NCI-H82 treated with DMSO at 0.1 percent for 48 hours (cell line): ENCODE measurements at regions not wholly inside any gene's neighbourhood (a gene's known extent, or its start where the extent isn't known, plus 50 kb on each side); places are given as distances from the start of the nearest gene placed in this dataset.

ENCODE experiments used
- DNase-seq: peaks from one replicate; lab custom pipeline; 2025; ENCODE audit not compliant: unreplicated experiment; lab: John Stamatoyannopoulos, UW

DNA sequence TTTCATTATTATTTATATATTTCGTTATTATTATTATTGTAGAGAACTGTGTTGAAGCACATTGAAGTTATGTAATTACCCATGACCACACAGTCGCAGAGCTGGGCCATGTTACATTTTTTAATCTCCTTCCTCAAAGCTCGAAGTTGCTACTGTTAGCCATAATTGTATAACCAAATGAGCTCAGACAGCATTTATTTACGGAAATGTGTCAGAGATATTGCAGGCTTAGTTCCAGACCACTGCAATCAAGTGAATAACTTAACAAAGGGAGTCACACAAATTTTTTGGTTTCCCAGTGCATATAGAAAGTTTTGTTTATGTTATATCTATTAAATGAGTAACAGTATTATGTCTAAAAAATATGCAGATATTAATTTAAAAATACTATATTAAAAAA, 147.1 kb upstream of the SLITRK1 start:
- DNase-seq, result no peak

DNA sequence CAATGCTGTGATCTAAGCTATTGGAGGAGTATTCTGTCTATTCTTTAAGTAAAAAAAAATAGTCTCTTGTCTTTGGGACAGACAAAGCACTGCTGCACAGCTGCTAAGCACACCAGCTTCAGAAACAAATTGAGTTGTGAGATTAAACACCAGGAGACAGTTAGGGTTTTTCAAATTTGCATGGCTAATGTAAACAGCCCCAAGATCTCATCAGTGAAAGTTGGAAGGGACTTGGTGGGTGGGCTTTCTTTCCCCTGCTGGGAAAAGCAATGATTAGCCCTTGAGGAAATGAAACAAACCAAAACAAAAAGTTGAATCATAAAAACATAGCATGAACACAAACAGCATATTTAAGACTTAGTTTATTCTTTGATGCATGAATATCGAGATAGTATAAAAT, 143.6 kb upstream of the SLITRK1 start:
- DNase-seq, result no peak

DNA sequence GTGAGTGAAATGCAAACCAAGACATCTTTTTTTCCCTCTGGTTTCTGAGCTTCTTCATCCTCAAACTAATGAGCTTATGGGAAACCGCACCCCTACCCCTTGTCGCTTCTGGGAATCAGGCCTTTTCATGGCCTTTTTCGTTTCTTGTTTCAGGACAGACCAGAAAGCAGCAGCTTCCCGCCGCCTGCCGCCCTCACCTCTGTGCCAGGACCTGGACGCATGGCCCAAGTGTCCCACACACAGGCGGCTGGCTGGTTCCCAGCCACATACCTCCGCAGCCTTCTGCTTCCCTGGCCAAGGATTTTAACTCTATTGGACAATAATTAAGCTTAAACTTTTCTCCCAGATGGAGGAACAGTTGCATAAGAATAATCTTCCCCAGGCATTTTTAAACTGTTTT, 114.1 kb upstream of the SLITRK1 start:
- no peak for DNase-seq

DNA sequence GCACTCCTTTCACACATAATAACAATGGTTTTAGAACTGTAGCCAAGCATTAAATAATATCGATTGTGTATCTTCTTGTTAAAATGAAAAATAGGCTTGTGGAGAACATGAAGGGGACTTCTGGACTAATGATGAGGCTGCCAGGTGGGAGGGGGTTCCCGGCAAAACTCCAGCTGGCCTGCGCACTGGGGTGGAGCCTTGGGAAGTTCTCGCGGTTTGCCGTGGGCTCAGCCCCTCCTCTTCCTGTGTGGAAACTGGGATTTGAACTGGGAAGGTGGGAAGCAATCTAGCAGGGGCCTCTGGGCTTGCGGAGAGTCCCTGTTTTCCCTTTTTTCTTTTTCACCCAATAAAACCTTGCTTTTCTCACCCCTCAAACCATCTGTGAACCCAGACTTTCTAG, 113.7 kb upstream of the SLITRK1 start:
- no peak for DNase-seq

DNA sequence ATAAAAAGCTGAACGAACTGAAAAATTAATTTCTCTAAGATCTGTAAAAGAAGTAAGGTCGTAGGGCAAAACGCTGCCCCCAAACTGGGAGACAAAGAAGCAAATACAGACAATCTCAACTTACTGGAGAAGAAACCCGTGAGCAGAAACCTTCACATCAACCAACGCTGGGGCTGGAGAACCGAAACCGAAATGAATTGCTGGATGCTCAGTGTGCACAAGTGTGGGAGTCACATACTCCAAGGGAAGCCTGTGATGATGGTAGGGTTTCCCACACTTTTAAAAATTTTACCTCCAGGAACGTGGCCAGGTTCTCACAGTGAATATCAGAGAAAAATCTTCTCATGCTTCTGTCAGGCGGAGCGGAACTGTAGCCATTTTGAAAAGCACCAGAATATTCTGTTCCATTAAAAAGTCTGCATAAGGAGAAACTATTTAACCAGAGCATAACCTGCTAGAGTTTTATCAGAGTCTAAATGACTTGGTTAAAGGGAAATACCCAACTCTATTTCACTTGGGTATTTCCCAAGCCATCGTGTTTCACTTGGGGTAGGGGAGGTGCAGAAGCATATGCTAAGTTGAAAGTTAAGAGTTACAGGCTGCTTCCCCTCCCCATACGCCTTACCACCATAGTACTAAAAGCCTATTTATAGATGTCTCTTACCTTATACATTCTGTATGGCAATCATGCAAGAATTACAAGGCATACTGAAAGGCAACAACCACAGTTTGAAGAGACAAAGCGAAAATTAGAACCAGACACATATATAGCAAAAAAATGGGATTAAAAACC, 110.5 kb upstream of the SLITRK1 start:
- no peak for DNase-seq

DNA sequence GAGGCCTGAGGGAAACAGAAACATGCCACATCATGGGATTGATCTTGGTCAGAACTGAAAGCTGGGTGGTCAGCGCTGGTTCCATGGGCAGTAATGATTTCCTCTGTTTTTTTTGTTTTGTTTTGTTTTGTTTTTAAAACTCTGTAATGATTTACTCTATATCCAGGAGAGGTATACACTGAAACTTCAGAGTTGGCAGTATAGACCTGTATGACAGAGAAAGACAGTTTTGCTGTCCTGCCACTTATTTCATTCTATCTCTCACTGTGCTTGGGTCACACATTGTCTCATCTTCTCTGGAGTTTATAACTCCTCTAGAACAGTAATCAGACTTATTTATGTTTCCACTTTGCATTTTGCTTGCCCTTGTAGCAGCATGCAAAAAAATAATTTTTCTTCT, 105.1 kb upstream of the SLITRK1 start:
- no peak for DNase-seq

DNA sequence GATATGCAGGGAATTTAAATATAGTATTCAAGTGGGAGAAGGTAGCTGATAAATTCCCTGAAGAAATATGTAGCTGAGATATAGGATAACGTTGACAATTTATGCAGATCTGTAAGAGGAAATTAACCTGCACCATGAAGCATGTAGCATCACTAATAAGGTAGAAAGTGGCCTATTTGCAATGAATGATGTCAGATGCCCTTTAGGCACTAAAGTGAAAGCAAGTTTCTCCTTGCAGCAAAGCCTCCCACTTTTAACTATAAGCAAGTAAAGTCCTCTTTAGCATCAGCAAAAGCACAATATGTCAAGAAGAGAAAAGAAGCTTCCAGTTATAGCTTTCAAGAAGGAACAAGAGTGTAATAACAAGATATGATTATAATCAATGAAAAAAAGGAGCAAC, 102.5 kb upstream of the SLITRK1 start:
- no peak for DNase-seq

DNA sequence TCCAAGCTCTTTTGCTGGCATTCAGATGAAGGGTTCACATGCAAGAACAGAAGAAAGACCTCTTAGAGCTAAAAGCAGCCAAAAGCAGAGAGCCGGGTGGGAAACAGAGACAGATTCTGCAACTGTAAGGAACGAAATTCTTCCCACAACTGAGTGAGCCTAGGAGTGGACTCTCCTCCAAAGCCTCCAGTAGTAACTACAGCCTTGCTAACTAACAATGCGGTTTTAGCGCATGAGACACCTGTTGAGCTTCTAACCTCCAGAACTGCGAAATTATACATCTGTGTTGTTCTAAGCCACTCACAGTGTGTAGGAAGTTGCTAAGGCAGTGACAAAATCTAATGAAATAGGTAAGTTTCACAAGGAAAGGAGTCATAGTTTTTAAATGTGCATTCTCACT, 98.1 kb upstream of the SLITRK1 start:
- DNase-seq, result no peak

DNA sequence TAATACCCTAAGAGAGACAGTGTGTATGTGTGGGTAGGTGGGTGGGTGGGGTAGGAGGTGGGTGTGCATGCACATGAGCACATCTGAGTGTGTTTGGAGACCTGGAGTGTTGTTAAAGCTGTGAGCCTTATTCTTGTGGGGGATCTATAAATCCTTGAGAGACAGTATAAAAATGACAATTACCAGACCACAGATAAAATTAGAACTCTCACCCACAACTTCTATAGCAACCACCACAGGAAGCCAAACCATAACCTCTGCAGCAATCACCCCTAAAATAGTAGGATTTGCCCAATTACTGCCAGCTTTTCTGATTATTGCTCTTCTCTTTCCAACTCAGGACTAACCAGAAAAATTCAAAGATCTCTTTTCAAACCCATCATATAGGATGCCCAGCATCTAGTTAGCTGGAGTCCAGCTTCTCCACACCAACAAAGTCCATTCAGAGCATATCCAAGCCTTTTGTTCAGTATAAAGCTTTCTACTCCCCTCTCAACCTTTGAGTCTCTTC, 93.4 kb upstream of the SLITRK1 start:
- no peak for DNase-seq

DNA sequence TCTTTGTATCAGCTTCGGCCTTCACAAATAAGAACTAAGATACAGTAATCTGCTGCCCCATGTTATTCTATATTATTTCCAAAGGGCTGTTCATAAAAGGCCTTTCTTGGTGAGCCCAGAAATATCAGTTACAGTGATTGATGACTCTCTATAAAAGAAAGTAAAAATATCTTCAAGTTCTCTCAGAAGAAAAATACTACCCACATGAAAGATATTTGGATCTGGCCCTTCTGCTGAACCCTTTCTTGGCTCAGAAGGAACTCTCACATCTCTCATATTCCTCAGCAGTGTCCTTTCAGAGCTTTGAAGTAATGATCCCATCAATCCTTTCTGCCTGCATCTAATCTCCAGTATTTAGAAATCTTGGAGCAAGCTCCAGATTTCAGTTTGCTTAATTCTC, 76.3 kb upstream of the SLITRK1 start:
- no peak for DNase-seq

DNA sequence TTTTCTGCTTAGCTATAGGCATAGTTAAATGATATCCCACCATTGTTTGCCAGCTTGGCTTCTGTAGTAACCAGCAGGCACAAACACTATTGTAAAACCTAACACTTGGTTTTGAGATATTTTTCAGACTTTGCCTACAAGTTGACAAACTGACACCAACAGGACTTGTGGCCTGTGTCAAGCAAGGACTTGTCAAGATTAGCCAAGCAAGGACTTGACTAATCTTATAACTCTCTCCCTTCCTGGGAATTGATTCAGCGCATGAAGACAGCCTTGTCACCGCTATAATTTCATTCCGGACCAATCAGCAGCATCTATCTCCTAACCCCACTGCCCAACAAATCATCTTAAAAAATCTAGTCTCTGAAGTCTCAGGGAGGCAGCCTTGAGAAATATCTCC, 72.7 kb upstream of the SLITRK1 start:
- DNase-seq, result no peak

DNA sequence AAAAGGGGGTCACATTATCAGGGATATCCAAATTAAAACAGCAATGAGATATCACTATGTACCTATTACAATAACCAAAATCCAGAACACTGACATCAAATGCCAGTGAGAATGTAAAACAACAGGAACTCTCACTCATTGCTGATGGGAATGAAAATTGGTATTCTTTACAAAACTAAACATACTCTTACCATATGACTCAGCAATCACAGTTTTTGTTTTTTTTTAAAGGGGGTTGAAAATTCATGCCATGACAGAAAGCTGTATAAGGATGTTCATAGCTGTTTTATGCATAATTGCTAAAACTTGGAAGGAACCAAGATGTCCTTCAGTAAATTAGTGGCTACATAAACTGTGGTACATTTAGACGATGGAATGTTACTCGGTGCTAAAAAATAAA, 71.6 kb upstream of the SLITRK1 start:
- DNase-seq, result no peak

DNA sequence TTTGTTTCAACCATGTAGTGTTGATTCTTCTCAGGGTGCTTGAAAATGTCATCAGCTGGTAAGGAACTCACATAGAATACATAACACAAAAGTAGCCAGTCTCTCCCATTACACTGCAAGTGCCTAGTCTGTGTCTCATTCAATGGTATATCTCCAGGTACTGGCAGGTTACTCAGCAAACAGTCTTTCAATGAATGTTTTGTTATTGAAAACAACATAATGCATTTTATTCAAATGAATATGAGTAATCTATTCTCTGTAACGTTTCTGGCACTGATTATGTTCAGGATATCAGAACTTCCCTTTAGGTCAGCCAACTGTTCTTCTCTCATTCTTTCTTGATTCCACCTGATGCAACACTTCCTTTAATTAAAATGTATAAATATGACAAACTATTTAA, 68.0 kb upstream of the SLITRK1 start:
- no peak for DNase-seq

DNA sequence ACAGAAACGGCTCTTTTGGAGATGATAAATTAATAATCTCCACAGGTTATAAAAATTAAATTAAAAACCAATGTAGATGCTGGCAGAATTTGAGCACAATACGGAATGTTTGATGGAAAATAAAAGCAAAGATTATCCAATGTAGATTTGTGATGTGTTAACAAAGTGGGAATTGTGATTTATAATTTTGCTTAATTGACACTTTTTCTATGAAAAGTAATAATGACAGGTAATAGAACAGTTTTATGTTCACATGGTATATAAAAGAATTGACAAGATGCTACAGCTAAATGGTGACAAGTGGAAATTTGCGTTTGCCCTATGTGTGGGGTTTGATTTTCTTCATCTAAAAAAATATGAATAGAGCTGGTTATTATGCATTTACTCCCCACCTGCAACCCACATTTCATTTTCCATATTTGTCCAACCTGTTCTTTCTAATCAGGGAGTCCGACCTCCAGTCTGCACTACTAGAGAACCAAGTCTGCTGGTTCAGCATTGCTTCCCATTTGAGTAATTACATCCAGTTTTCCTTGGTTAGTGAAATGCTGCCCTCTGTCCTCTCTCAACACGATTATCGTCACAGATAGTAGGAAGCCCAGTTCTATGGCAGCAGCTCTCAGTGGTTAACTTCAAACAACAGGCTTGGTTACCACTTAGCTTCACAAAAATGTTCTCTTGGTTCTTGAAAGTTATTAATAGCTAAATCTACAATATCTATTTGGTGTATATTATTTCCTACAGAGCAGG, 61.4 kb upstream of the SLITRK1 start:
- no peak for DNase-seq

DNA sequence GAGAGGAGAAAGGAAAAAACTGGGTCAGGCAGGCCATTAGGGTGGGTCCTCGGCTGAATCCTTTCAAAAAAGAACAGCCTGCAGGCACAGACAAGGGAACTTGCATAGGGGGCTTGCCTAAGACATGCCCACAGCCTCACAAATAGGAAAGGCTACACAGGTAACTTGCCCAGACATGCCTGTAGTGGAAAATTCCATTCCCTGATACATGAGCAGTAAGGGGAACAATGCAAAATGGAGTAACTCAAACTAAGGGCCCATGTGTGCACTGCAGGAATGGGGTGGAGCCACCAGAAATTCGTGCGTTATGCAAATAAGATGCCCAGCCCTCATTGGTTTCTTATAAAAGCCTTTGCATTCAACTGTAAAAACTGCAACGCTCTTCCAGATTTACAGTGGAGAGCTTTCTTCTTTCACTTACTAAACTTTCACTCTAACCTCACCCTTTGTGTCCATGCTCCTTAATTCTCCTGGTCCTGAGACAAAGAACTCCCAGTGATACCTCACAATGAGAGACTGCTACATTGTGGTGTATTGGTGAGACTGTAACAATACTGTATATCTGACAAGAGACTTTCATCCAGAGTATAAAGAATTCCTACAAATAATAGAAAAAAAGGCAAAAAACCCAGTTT, 59.5 kb upstream of the SLITRK1 start:
- DNase-seq, result no peak

DNA sequence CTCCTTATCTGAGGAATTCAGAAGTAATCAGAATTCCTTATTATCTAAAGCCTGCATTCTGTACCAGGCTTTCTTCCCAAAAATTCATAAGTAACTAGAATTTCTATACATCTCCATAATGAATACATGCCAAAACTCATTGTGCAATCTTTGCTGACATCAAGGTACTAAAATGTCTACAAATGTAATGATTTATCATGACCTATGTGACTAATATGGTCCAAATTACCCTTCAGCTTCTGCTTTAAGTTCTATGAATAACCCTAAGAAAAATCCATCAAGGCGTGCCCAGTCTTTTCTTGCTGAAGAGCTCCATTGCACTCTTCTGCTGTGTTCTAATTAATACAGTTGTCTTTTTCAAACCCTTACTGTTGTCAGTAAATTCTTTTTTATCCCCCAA, 58.5 kb upstream of the SLITRK1 start:
- no peak for DNase-seq

DNA sequence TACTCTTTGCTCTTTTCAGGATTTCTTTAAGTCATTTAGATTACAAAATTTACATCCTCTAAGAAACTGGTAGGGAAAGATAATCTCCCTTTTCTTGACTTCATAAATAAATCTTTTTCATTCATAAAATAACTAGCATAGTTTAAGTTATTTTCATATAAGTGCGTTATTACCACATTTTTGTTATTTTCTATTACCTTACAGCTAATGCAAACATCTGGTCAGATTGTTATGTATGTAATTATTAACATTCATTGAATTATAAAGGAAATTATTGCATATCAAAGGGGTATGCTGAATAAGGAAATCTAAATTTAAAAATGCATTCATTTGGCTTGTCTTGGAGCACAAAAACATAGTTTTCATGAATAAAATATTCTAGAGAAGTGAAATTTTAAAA, 55.3 kb upstream of the SLITRK1 start:
- no peak for DNase-seq

DNA sequence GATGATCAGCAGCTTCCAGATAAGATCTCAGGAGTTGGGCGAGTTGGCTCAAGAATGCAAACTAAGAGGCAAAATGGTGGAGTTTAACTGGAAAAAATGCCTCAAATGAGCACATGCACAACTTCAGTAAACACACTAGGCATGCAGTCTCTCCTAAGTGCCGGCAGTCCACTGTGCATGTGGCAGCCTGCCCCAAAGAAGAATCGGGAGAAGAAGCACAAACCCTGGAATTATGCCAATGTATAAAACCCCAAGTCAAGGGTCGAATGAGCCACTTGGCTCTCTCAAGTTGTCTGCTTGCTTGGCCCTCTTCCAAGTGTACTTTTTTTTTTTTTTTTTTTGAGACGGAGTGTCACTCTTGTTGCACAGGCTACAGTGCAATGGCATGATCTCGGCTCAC, 53.3 kb upstream of the SLITRK1 start:
- no peak for DNase-seq
